Neural progenitor cell (in vitro differentiated cells): ENCODE measurements at regions not wholly inside any gene's neighbourhood (a gene's known extent, or its start where the extent isn't known, plus 50 kb on each side); places are given as distances from the start of the nearest gene placed in this dataset.

Source experiments
- DNase-seq: peaks from one replicate; pipeline ENCODE4 v3.0.0-alpha.2; 2016; ENCODE audit warnings: low spot score
- H2AFZ ChIP-seq: fragments of 200-600 bp; sonication (generic); replicated peaks from 2 replicates; pipeline ENCODE4 v1.6.1; 2016; ENCODE audit warnings: antibody characterized with exemption
- H3F3A ChIP-seq: fragments of 200-600 bp; sonication (generic); 2 replicates; pipeline ENCODE4 v1.6.1; 2016; ENCODE audit warnings: antibody characterized with exemption, low read depth
- H3K27ac ChIP-seq: fragments of 200-600 bp; sonication (generic); 2 replicates; pipeline ENCODE4 v1.5.1; 2016; ENCODE audit warnings: mild to moderate bottlenecking
- H3K27me3 ChIP-seq: fragments of 200-600 bp; sonication (generic); 2 replicates; pipeline ENCODE4 v1.6.1; 2016; ENCODE audit warnings: mild to moderate bottlenecking, moderate library complexity
- H3K36me3 ChIP-seq: fragments of 200-600 bp; sonication (generic); 2 replicates; pipeline ENCODE4 v1.5.1; 2016
- H3K4me1 ChIP-seq: fragments of 200-600 bp; sonication (generic); 2 replicates; pipeline ENCODE4 v1.6.1; 2016; ENCODE audit warnings: mixed run types
- H3K4me2 ChIP-seq: fragments of 200-600 bp; sonication (generic); 2 replicates; pipeline ENCODE4 v1.6.1; 2016
- H3K4me3 ChIP-seq: fragments of 200-600 bp; sonication (generic); 2 replicates; pipeline ENCODE4 v1.5.1; 2016
- H3K79me2 ChIP-seq: fragments of 200-600 bp; sonication (generic); 2 replicates; pipeline ENCODE4 v1.6.1; 2016; ENCODE audit warnings: low read depth
- H3K9ac ChIP-seq: fragments of 200-600 bp; sonication (generic); 2 replicates; pipeline ENCODE4 v1.6.1; 2016
- H3K9me3 ChIP-seq: fragments of 200-600 bp; sonication (generic); 2 replicates; pipeline ENCODE4 v1.5.1; 2016; ENCODE audit warnings: low read depth
- H4K20me1 ChIP-seq: fragments of 200-600 bp; sonication (generic); 2 replicates; pipeline ENCODE4 v1.6.1; 2016; ENCODE audit warnings: low read depth
- H3K27ac Mint-ChIP-seq: 3 replicates; pipeline ENCODE4 v1.8.0; 2021; ENCODE audit warnings: mixed read lengths
- H3K27me3 Mint-ChIP-seq: 2 replicates; pipeline ENCODE4 v1.8.0; 2022; ENCODE audit warnings: low read depth, mild to moderate bottlenecking, inconsistent platforms, moderate library complexity, mixed read lengths; ENCODE audit not compliant: insufficient read depth
- H3K36me3 Mint-ChIP-seq: 3 replicates; pipeline ENCODE4 v1.8.0; 2021; ENCODE audit warnings: mixed read lengths
- H3K4me1 Mint-ChIP-seq: 3 replicates; pipeline ENCODE4 v1.8.0; 2021; ENCODE audit warnings: mixed read lengths
- H3K4me3 Mint-ChIP-seq: 3 replicates; pipeline ENCODE4 v1.8.0; 2021; ENCODE audit warnings: mild to moderate bottlenecking, moderate library complexity, mixed read lengths
- H3K9me3 Mint-ChIP-seq: 3 replicates; pipeline ENCODE4 v1.8.0; 2020; ENCODE audit warnings: mixed read lengths
- CTCF ChIP-seq: fragments of 200-600 bp; sonication (generic); IDR thresholded peaks from 2 replicates; pipeline ENCODE4 v1.5.1; 2017; ENCODE audit warnings: antibody characterized with exemption, mild to moderate bottlenecking
- EZH2 ChIP-seq: fragments of 200-600 bp; sonication (generic); IDR thresholded peaks from 2 replicates; pipeline ENCODE4 v1.6.1; 2017; ENCODE audit warnings: antibody characterized with exemption, mild to moderate bottlenecking, moderate library complexity
- EZH2phosphoT487 ChIP-seq: fragments of 200-600 bp; sonication (generic); IDR thresholded peaks from 2 replicates; pipeline ENCODE4 v1.6.1; 2017; ENCODE audit warnings: antibody characterized with exemption

GRCh38 chr7:25310896-25311295 is 82.6 kb upstream of the NPVF start:
- no peak for TF ChIP-seq EZH2
- no peak for TF ChIP-seq EZH2phosphoT487
- TF ChIP-seq CTCF, result no peak
- H3K27ac ChIP-seq, result no peak overlapping the region
- no peaks in the 10 kb centered on the region for H3F3A ChIP-seq
- no peaks in the 10 kb centered on the region for H3K9me3 ChIP-seq
- no peak for DNase-seq
- peaks cover 23% of the 10 kb centered on the region for H3K4me1 Mint-ChIP-seq
- H4K20me1 ChIP-seq, result no peaks in the 10 kb centered on the region
- H3K9ac ChIP-seq, result no peak overlapping the region
- peaks cover 1% of the 10 kb centered on the region for H3K36me3 Mint-ChIP-seq
- H3K9me3 Mint-ChIP-seq, result peaks cover 24% of the 10 kb centered on the region
- no peaks in the 10 kb centered on the region for H3K27me3 ChIP-seq
- H3K4me3 ChIP-seq, result no peak overlapping the region
- H3K27ac Mint-ChIP-seq, result no peak overlapping the region
- H3K4me1 ChIP-seq, result peaks cover 8% of the 10 kb centered on the region
- no peaks in the 10 kb centered on the region for H3K27me3 Mint-ChIP-seq
- H2AFZ ChIP-seq, result no peak overlapping the region
- no peak overlapping the region for H3K4me3 Mint-ChIP-seq
- no peak overlapping the region for H3K4me2 ChIP-seq
- H3K36me3 ChIP-seq, result no peaks in the 10 kb centered on the region
- H3K79me2 ChIP-seq, result no peaks in the 10 kb centered on the region

GRCh38 chr7:25311346-25311745 is 83.1 kb upstream of the NPVF start:
- no peak overlapping the region for H3K27ac Mint-ChIP-seq
- H3K4me3 ChIP-seq, result no peak overlapping the region
- no peak overlapping the region for H3K4me2 ChIP-seq
- H3K9me3 ChIP-seq, result no peaks in the 10 kb centered on the region
- no peak for DNase-seq
- TF ChIP-seq CTCF, result no peak
- no peak for TF ChIP-seq EZH2
- no peak for TF ChIP-seq EZH2phosphoT487
- H3K27me3 Mint-ChIP-seq, result no peaks in the 10 kb centered on the region
- H3K4me1 Mint-ChIP-seq, result peaks cover 24% of the 10 kb centered on the region
- H3K79me2 ChIP-seq, result no peaks in the 10 kb centered on the region
- peaks cover 8% of the 10 kb centered on the region for H3K4me1 ChIP-seq
- no peak overlapping the region for H3K4me3 Mint-ChIP-seq
- H3K36me3 Mint-ChIP-seq, result peaks cover 1% of the 10 kb centered on the region
- no peaks in the 10 kb centered on the region for H4K20me1 ChIP-seq
- no peaks in the 10 kb centered on the region for H3K36me3 ChIP-seq
- no peak overlapping the region for H2AFZ ChIP-seq
- H3K27ac ChIP-seq, result no peak overlapping the region
- H3K9me3 Mint-ChIP-seq, result peaks cover 25% of the 10 kb centered on the region
- H3K27me3 ChIP-seq, result no peaks in the 10 kb centered on the region
- H3F3A ChIP-seq, result no peaks in the 10 kb centered on the region
- H3K9ac ChIP-seq, result no peak overlapping the region

DNA sequence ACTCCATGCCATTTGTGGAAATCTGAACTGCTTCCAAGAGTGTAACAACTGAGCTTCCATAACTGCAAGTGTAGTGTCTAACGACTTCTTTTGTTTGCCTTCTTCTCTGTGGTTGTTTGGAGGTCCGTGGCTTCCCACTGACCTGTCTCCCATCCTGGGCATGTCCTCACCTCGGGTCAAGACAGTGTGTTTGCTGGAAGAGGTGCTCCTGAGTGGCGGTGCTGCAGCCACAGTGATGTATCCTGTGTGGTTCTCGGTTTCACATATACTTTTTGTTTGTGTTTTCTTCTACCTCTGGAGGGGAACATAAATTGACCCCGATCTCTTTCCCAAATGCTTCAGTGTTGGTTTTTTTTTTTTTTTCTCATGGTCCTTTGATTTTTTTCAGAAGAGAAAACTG is 84.7 kb upstream of the NPVF start:
- Mint-ChIP-seq H3K4me3 (no peak overlapping the region), H3K27me3 (no peaks in the 10 kb centered on the region), H3K36me3 (peaks cover 1% of the 10 kb centered on the region), H3K9me3 (peaks cover 26% of the 10 kb centered on the region), H3K4me1 (peaks cover 21% of the 10 kb centered on the region), H3K27ac (peak overlapping the region; percentile 94)
- TF ChIP-seq EZH2phosphoT487 (no peak), EZH2 (no peak), CTCF (no peak)
- Histone ChIP-seq H3K4me2 (no peak overlapping the region), H3F3A (no peaks in the 10 kb centered on the region), H2AFZ (no peak overlapping the region), H3K9me3 (no peaks in the 10 kb centered on the region), H3K27ac (no peak overlapping the region), H3K4me3 (no peak overlapping the region), H3K9ac (no peak overlapping the region), H3K27me3 (no peaks in the 10 kb centered on the region), H3K36me3 (no peaks in the 10 kb centered on the region), H3K4me1 (peaks cover 8% of the 10 kb centered on the region), H3K79me2 (no peaks in the 10 kb centered on the region), H4K20me1 (no peaks in the 10 kb centered on the region)
- no peak for DNase-seq
